Stimulated activated CD8-positive, alpha-beta memory T cell treated with anti-CD3 and anti-CD28 coated beads, Interleukin-4, amount 100 ng/mL, for 4 hours (primary cell): ENCODE measurements at regions not wholly inside any gene's neighbourhood (a gene's known extent, or its start where the extent isn't known, plus 50 kb on each side); places are given as distances from the start of the nearest gene placed in this dataset.

ENCODE experiments used
- DNase-seq, 2 donors: peaks; one replicate each; pipeline ENCODE4 v3.0.0-alpha.2; 2020; ENCODE audit warnings: low read depth in 2 of 2, low spot score in 1 of 2

DNA sequence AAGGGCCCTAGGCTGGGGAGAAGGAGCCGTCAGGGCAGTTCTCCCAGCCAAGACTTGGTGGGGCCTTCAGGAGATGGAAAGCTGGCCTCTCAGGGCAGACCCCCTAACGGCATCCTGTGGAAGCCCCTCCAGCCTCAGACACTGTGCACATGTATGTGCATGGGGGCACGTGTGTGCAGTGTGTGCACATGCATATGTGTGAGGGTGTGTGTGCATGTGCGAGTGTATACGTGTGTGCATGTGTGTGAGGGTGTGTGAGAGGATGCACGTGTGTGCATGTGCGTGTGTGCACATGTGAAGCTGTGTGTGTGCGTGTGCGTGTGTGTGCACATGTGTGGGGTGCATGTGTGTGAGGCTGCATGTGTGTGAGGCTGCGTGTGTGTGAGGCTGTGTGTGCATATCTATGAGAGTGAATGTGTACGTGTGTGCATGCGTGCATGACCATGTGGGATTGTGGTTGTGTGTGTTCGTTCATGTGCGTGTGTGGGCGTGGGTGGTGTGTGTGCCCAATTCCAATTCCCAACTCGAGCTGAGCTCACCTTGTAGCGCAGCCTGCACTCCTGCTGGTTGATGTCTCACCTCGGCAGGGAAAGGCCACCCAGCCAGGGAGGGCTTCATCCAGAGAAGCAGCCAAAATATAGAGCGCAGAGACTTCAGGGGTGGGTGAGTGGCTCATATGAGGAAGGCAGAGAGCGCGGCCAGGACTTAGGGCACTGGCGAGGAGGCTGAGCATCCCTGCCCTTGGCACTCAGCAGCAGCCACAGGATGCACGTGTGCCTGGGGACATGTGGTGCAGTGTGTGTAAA is 142.7 kb upstream of the PPP1R26 start:
- no peak for DNase-seq

- no peak for DNase-seq
Measured at GRCh38 chr9:135338546-135338945, 141.0 kb upstream of the PPP1R26 start.

GRCh38 chr9:135339378-135339973 is 140.1 kb upstream of the PPP1R26 start:
- no peak for DNase-seq

DNA sequence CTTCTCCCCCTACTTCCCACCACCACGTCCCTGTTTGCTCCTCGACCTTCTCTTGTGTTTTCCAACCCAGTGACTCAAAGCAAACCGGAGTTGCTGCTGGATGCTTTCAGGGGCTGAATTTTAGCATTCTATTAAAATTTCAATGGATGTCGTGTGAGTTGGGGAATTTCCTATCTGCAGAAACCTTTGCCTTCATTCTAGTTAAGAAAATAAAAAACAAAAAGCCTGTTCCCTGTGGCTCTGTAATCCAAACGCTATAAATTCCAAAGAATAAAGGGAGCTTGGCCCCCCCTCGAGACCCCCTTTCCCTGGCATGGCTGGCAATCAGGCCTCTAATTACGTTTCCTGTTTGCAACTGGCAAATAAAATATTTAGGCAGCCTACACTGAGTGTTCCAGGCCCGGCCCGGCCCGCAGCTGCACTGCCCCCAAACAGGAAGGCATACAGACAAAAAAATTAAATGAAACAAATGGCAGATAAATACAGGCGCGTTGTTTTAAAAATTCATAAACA is 139.4 kb upstream of the PPP1R26 start:
- no peak for DNase-seq

DNA sequence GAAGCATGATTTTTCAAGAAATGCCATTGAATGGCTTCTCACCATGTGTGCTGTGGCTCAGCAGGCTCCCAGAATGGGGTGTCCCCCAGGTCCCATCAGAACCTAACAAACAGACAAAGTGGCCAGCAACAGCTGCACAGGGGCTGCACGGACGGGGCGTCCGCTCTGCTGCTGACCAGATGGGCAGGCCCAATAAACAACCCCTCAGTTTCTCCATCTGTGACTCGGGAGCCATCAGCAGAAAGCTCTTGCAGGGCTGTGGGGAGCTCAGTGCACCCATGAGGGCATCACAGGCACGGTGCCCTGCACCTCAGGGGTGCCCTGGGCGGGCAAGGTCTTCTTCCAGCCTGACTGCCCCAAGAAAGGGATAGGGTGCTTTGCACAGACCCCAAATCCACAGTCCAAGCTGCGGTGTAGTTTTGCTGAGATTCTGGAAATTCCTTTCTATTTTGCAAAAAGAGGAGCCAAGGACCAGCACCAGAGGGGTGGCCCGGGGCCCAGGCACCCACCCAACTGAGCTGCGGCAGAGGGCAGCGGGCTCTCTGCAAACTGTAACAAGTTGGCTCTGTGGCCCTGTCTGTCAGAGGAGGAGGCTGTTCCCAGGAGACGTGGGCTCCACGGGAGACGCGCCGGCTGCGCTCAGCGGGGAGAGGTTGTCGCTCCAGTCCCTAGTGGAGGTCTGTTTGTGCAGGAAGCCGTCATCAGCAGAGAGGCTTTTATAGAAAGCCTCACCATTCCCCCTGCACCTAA is 138.7 kb upstream of the PPP1R26 start:
- no peak for DNase-seq

- no peak for DNase-seq
Measured at GRCh38 chr9:135341612-135342169, 137.9 kb upstream of the PPP1R26 start.

- no peak for DNase-seq
Measured at GRCh38 chr9:135342206-135343130, 137.1 kb upstream of the PPP1R26 start.

DNA sequence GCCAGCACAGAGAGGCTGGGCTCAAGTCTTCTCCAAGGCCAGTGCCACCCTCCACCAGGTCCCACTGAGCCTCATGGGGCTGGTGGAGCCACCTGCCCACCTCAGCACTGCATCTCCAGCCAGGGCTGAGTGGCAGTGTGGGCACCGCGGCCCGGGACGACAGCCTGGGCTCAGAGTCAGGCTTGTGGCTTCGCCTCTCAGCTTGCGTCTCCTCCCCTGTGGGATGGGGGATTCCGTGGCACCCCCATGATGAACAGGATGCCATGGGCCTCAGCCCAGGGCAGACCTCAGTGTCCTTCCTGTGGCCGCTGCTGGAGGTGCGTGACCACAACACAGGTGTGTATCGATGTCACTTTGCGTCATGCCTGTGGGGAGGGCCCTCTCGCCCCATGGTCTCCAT is 136.4 kb upstream of the PPP1R26 start:
- DNase-seq, result no peak

GRCh38 chr9:135343837-135344522 is 135.6 kb upstream of the PPP1R26 start:
- no peak for DNase-seq

DNA sequence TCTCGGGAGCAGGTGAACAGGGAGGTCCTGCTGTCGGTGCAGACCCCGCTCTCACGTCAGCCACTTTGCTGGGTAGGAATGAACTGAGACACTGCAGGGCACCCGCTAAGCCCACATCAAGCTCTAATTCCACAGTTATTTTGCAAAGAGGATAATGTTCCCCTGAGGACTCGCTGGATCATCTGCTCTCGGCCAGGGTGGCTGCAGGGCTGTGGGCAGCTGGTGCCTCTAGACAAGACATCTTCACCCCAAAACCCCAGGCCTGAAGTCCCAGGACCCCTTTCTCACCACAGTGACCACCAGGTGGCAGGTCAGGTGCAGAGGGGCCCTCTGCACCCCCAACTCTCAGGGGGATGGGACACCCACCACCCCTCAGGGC is 135.1 kb upstream of the PPP1R26 start:
- no peak for DNase-seq

DNA sequence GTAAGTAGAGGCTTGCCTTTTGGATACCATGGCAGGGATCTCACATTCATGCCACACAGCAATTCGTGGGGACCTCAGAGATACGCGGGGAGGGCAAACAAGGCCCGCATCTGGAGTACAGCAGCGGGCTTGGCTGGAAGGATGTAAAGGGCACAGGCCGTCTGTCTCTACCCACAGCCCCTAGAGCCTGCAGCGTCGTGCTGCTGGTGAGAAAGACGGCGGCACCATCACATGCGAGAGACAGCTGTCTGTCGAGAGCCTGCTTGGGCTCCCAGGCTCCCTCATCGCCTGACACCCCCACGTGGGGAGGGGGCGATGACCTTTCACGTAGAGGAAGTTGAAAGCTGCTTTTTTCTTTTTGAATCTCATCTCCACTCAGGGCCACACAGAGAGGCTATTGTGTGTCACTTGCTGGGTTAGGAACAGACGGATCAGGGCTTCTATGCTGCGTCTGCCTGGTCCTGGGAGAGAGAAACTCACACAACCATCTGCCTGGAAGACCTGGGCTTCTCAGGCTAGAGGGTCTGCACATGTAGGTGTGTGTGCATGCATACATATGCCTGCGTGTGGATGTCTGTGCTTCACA is 134.6 kb upstream of the PPP1R26 start:
- DNase-seq, result no peak

GRCh38 chr9:135345775-135346433 is 133.7 kb upstream of the PPP1R26 start:
- no peak for DNase-seq

GRCh38 chr9:135346438-135347050 is 133.0 kb upstream of the PPP1R26 start:
- DNase-seq, result no peak

GRCh38 chr9:135347461-135347860 is 132.1 kb upstream of the PPP1R26 start:
- no peak for DNase-seq

DNA sequence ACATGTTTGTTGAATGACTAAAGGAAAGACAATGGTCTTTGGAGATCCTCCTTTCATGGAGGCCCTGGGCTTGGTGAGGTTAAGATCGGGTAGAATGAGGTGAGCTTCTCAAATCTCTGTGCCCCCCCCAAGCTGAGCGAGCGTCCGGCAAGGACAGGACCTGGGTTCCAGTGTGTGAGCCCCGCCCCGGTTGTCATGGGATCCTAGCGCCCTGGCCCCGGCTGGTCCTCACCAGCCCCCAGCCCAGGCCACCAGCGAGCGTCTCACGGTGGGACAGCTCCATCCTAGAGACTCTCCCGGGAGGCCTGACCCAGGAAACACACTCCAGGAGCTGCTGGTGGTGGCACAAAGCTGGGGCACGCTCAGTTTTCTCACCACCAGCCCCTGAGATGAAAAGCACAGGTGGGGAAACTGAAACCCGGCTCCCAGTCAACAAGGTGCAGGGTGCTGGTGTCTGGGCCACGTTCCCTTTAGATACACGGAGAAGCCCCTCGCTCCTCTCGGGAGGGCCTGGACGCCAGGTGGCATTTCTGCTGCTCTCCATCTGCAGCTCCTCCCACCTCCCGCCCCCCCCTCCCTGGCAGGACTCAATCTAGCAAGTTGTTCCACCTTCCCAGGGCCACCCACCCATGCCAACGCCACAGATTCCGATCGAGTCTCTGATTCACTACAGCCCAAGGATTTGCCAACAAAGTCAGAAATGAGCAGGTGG is 131.3 kb upstream of the PPP1R26 start:
- DNase-seq, result no peak

- no peak for DNase-seq
Measured at GRCh38 chr9:135348788-135349150, 130.8 kb upstream of the PPP1R26 start.

- no peak for DNase-seq
Measured at GRCh38 chr9:135349212-135350002, 130.2 kb upstream of the PPP1R26 start.

- no peak for DNase-seq
Measured at GRCh38 chr9:135350003-135350315, 129.6 kb upstream of the PPP1R26 start.
